A172 (cell line): ENCODE measurements at regions not wholly inside any gene's neighbourhood (a gene's known extent, or its start where the extent isn't known, plus 50 kb on each side); places are given as distances from the start of the nearest gene placed in this dataset.
"Not testable (repeated sequence)": the region's sequence is repeated elsewhere in the genome, so short reads cannot be mapped to it uniquely, and the experiment has no call there.

Experiments
- DNase-seq: peaks from one replicate; pipeline ENCODE4 v3.0.0-alpha.2; 2015; ENCODE audit warnings: low spot score

- not testable (repeated sequence) for DNase-seq
Measured at GRCh38 chr2:89296820-89297398, 605.4 kb downstream of the RPIA start.

GRCh38 chr2:89299196-89299595, 607.7 kb downstream of the RPIA start:
- DNase-seq, result not testable (repeated sequence)

- not testable (repeated sequence) for DNase-seq
Measured at GRCh38 chr2:89305623-89306022, 614.1 kb downstream of the RPIA start.

- DNase-seq, result not testable (repeated sequence)
Measured at GRCh38 chr2:89306869-89307637, 615.6 kb downstream of the RPIA start.

GRCh38 chr2:89318990-89319389, 627.5 kb downstream of the RPIA start:
- DNase-seq, result not testable (repeated sequence)

- not testable (repeated sequence) for DNase-seq
Measured at GRCh38 chr2:89325894-89326293, 634.4 kb downstream of the RPIA start.

- not testable (repeated sequence) for DNase-seq
Measured at GRCh38 chr2:89326455-89326854, 635.0 kb downstream of the RPIA start.

- not testable (repeated sequence) for DNase-seq
Measured at GRCh38 chr2:89328790-89329189, 637.3 kb downstream of the RPIA start.
